Stimulated activated naive CD4-positive, alpha-beta T cell treated with Interleukin-2 at 50 U/mL for 16 hours (primary cell): ENCODE measurements at regions not wholly inside any gene's neighbourhood (a gene's known extent, or its start where the extent isn't known, plus 50 kb on each side); places are given as distances from the start of the nearest gene placed in this dataset.

ENCODE experiments used
- DNase-seq: peaks from one replicate; lab custom pipeline; 2025; lab: John Stamatoyannopoulos, UW

DNA sequence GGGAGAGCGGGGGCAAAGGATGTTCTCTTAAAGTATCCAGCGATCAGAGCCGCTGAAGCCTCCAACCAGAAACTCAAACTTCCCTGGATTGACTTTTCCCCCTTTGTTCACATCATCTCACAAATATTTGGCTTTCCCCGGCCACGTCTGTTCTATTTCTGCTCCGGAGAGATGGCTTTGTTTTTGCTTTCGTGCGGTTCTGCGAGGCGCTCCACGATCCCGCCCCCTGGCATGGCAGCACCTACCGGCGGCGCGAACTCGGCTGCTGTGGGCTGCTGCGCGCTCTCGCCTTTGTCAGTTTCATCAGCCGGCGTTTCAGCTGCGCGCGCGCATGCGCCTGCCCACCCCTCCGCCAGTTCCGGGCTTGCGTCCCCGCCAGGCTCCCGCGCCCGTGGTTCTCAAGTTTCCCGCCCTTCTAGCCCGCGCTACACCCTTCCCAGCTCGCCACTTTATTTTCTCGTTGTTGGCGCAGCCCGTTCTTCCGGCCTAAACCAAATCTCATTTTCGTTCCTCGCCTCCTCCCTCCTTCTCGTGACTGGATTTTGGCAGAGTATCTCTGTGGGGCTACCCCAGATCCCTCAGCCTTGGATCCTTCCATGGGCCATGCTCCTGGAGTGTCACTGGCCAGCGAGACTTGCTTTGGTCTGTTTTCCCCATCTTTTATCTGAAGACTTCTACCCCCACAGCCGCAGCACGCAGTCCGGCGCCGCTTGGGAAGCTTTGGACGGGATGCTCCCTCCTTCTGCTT is 98.0 kb downstream of the INSIG2 start:
- DNase-seq: peak; percentile 87

- peak; percentile 55 for DNase-seq
Measured at GRCh38 chr2:118185210-118186109, 97.2 kb downstream of the INSIG2 start.

DNA sequence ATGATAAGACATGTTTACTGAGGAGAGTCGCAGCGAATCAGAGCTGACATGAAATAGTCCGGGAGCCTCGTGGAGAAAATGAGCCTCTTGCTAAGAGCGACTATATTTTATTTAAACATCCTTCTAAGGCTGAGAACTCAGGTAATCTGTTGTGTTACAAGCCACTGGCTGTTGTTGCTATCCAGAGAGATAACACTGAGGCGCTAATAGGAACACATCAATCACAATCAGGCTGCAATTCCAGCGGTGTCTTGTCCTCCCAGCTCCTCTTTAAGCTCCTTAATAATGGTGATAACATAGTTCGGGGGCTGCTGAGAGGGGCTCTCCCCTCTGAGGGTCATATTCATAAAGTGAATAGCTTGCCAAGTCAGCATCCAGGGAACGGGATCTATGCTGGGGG is 95.1 kb downstream of the INSIG2 start:
- no peak for DNase-seq

GRCh38 chr2:118179445-118179844 is 91.2 kb downstream of the INSIG2 start:
- no peak for DNase-seq

- DNase-seq: no peak
Measured at GRCh38 chr2:118177884-118178283, 89.6 kb downstream of the INSIG2 start.

GRCh38 chr2:118177318-118177717 is 89.0 kb downstream of the INSIG2 start:
- DNase-seq: no peak

- DNase-seq: no peak
Measured at GRCh38 chr2:118176601-118177000, 88.3 kb downstream of the INSIG2 start.

DNA sequence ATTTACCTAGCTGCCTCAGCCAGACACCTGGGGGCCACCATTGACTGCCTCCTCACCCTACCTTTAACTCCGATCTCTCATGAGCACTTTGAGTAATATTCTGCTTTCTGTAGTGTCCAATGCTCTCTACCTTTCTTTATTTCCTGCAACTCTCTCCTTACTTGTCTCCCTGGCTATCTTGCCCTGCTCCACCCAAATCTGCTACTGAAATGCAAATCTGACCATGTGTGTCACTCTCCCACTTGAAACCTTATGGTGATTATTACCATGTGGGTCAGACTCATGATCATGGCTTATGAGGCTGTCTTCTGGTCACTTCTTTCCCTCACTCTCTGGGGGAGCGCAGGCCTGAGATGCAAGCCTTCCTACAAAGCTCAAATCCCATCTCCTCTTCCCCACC is 83.3 kb downstream of the INSIG2 start:
- DNase-seq: no peak

GRCh38 chr2:118169359-118170005 is 81.2 kb downstream of the INSIG2 start:
- DNase-seq: peak; percentile 0

GRCh38 chr2:118168615-118169014 is 80.3 kb downstream of the INSIG2 start:
- DNase-seq: no peak

DNA sequence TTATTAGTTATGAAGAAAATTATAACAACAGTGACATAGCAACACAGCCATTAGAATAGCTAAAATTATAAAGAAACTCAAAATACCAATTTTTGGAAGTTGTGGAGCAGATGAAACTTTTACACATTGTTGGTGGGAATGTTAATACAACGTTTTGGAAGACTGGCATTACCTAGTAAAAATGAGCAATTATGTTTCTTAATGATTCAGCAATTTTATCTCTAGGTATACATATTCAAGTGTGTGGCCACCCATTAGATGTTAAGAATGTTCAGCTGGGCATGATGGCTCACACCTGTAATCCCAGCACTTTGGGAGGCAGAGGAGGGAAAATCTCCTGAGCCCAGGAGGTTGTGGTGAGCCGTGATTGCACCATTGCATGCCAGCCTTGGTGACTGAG is 78.8 kb downstream of the INSIG2 start:
- no peak for DNase-seq

- no peak for DNase-seq
Measured at GRCh38 chr2:118166242-118166641, 78.0 kb downstream of the INSIG2 start.

GRCh38 chr2:118165595-118165994 is 77.3 kb downstream of the INSIG2 start:
- DNase-seq: no peak
